Calu3 (cell line): ENCODE measurements at regions not wholly inside any gene's neighbourhood (a gene's known extent, or its start where the extent isn't known, plus 50 kb on each side); places are given as distances from the start of the nearest gene placed in this dataset.

Source experiments
- BruUV-seq: library from RNA; stranded (reverse); fragments of 400-500 nt; replicated peaks from 2 replicates; lab custom pipeline; 2021; lab: Mats Ljungman, UMichigan
- CTCF ChIA-PET: fragments of 300-600 bp; sonication (Branson Sonifier 250); formaldehyde crosslinking; loops from one replicate; lab custom pipeline; 2022; ENCODE audit warnings: antibody characterized with exemption; lab: Charles Lee
- DNase-seq: peaks from one replicate; pipeline ENCODE4 v3.0.0; 2022
- H3K27ac Mint-ChIP-seq: one replicate; pipeline ENCODE4 v1.8.0; 2022; ENCODE audit warnings: mixed read lengths; ENCODE audit not compliant: unreplicated experiment
- H3K27me3 Mint-ChIP-seq: one replicate; pipeline ENCODE4 v1.8.0; 2022; ENCODE audit warnings: mixed read lengths; ENCODE audit not compliant: unreplicated experiment
- H3K36me3 Mint-ChIP-seq: one replicate; pipeline ENCODE4 v1.8.0; 2022; ENCODE audit warnings: mild to moderate bottlenecking, moderate library complexity, mixed read lengths; ENCODE audit not compliant: insufficient read depth, unreplicated experiment
- H3K4me1 Mint-ChIP-seq: one replicate; pipeline ENCODE4 v1.8.0; 2022; ENCODE audit warnings: mild to moderate bottlenecking, low read depth, mixed read lengths; ENCODE audit not compliant: unreplicated experiment
- H3K4me3 Mint-ChIP-seq: one replicate; pipeline ENCODE4 v1.8.0; 2022; ENCODE audit warnings: mild to moderate bottlenecking, low read depth, moderate library complexity, mixed read lengths; ENCODE audit not compliant: unreplicated experiment
- H3K9me3 Mint-ChIP-seq: one replicate; pipeline ENCODE4 v1.8.0; 2022; ENCODE audit warnings: low read depth, mixed read lengths; ENCODE audit not compliant: unreplicated experiment
- CTCF ChIP-seq: fragments of 200-600 bp; IDR thresholded peaks from one replicate; pipeline ENCODE4 v1.8.0; 2022; ENCODE audit warnings: antibody characterized with exemption; ENCODE audit not compliant: unreplicated experiment
- intact Hi-C: fragments of 100-400 bp; cut with micrococcal nuclease; formaldehyde crosslinking; loops from one replicate; pipeline ENCODE4 v1.10.0; 2022; ENCODE audit not compliant: unreplicated experiment

- Mint-ChIP-seq H3K36me3 (no peaks in the 10 kb centered on the region), H3K9me3 (peaks cover 3% of the 10 kb centered on the region), H3K4me3 (no peak overlapping the region), H3K4me1 (no peaks in the 10 kb centered on the region), H3K27me3 (no peaks in the 10 kb centered on the region), H3K27ac (no peak overlapping the region)
- TF ChIP-seq CTCF = no peak
- no TSS peak for BruUV-seq
- CTCF ChIA-PET = no interaction called here
- no peak for DNase-seq
- intact Hi-C loops = no loop called here
Measured at GRCh38 chr2:40004336-40004735, 225.3 kb upstream of the THUMPD2 start.

GRCh38 chr2:40002339-40002738 lies 223.3 kb upstream of the THUMPD2 start:
- no peaks in the 10 kb centered on the region for H3K27me3 Mint-ChIP-seq
- no peak for TF ChIP-seq CTCF
- no peak overlapping the region for H3K27ac Mint-ChIP-seq
- peaks cover 3% of the 10 kb centered on the region for H3K9me3 Mint-ChIP-seq
- H3K36me3 Mint-ChIP-seq = no peaks in the 10 kb centered on the region
- no peak for DNase-seq
- no peaks in the 10 kb centered on the region for H3K4me1 Mint-ChIP-seq
- CTCF ChIA-PET = no interaction called here
- intact Hi-C loops = no loop called here
- no peak overlapping the region for H3K4me3 Mint-ChIP-seq
- BruUV-seq = no TSS peak

- no peak for DNase-seq
- Mint-ChIP-seq H3K9me3 (peaks cover 3% of the 10 kb centered on the region), H3K4me3 (no peak overlapping the region), H3K4me1 (peaks cover 6% of the 10 kb centered on the region), H3K36me3 (no peaks in the 10 kb centered on the region), H3K27me3 (no peaks in the 10 kb centered on the region), H3K27ac (no peak overlapping the region)
- CTCF ChIA-PET = no interaction called here
- no TSS peak for BruUV-seq
- no peak for TF ChIP-seq CTCF
- intact Hi-C loops = no loop called here
Measured at GRCh38 chr2:39999864-40000263, 220.8 kb upstream of the THUMPD2 start.

- H3K9me3 Mint-ChIP-seq = peaks cover 3% of the 10 kb centered on the region
- intact Hi-C loops = no loop called here
- no peak for TF ChIP-seq CTCF
- BruUV-seq = no TSS peak
- no peaks in the 10 kb centered on the region for H3K27me3 Mint-ChIP-seq
- no peak overlapping the region for H3K4me3 Mint-ChIP-seq
- peaks cover 6% of the 10 kb centered on the region for H3K4me1 Mint-ChIP-seq
- no peak for DNase-seq
- no peak overlapping the region for H3K27ac Mint-ChIP-seq
- CTCF ChIA-PET = no interaction called here
- no peaks in the 10 kb centered on the region for H3K36me3 Mint-ChIP-seq
Measured at GRCh38 chr2:39998617-39999016, 219.6 kb upstream of the THUMPD2 start.
